ENCODE measurements at regions not wholly inside any gene's neighbourhood (a gene's known extent, or its start where the extent isn't known, plus 50 kb on each side); places are given as distances from the start of the nearest gene placed in this dataset.

- no peak for TF ChIP-seq CTCF (conservative IDR thresholded peaks at IDR 0.05; ENCODE audit: low read length)
- TF ChIP-seq EZH2phosphoT487 (IDR thresholded peaks at IDR 0.05; ENCODE audit: borderline replicate concordance, low read depth, low read length) = no peak
These were observed 1115.3 kb downstream of the PDHA2 start for GRCh38 chr4:96955226-96955625.

Measured in OCI-LY7 (cell line).